Hematopoietic multipotent progenitor cell treated with erythropoietin and hydrocortisone succinate and interleukin-3 and kit ligand, for 4 days (in vitro differentiated cells): ENCODE measurements at regions not wholly inside any gene's neighbourhood (a gene's known extent, or its start where the extent isn't known, plus 50 kb on each side); places are given as distances from the start of the nearest gene placed in this dataset.

Experiments used
- DNase-seq: peaks from one replicate; pipeline ENCODE4 v3.0.0-alpha.2; 2015

DNA sequence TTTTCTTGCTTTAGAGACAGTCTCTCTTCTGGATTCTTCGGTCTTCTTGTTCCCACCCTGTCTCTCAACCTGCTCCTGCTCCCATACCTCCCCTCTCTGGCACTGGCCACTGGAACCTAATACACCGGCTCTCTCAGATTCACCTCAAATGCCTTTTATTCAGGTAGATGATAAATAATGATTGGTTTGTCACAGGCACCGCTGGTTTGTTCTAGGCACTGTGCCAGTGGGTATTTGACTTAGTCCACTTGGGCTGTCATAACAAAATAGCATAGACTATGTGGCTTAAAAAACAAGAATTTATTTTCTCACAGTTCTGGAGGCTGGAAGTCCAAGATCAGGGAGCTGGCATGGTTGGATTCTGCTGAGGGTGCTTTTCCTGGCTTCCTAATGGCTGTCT, 278.2 kb upstream of the STT3B start:
- no peak for DNase-seq

DNA sequence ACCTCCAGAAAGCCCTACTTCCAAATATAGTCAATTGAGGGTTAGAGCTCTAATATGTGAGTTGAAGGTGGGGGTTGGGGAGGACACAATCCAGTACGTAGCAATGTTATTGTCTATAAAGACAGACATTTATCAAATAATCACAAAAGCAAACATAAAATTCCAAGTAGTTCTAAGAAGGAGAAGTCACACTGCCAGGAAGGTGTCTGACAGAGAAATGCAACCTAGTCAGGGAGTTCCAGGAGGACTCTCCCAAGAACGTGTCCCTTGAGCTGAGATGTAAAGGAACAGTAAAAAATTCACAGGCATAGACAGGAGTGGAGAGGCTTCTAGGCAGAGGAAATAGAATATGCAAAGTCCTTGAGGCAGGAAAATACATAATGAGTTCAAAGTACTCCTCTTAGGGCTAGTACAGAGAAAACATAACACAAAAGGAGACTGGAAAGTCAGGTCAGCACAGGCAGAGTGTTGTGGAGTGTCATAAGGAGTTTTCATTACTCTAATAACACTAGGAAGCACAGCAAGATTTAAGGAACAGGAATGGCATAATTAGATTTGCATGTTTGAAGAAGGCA, 277.6 kb upstream of the STT3B start:
- DNase-seq = no peak

DNA sequence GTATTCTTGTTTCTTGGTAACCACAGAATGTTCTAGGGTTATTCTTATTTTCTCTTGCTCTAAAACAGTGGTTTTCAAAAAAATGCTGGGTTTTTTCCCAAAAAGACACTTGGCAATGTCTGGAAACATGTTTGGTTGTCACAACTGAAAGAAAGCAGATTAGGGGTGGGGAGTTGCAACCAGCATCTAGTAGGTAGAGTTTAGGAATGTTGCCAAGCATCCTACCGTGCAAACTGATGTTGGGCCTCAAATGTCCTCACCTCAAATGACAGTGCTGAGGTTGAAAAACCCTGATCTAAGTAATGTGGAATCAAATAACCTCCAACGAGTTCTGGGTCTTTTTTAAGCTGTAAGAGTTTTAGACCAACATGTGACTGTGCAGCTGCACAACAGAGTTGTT, 270.5 kb upstream of the STT3B start:
- DNase-seq = no peak

DNA sequence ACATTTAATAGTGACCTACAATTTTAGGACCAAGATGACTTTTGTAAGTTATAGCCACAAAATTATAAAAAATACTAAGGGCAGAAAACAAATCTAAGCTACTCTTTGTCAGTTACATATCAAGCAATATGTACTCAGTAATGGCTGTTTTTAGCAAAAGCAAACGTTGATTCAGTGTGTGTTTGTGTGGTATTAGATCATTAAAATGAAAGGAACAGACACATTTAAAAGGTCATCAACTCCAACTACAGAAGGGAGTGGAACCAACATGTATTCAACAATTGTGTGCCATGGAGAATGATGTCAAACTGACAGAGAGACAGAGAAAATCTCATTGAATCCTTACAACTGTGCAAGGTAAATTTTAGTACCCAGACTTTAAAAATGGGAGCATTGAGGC, 268.8 kb upstream of the STT3B start:
- DNase-seq = no peak

DNA sequence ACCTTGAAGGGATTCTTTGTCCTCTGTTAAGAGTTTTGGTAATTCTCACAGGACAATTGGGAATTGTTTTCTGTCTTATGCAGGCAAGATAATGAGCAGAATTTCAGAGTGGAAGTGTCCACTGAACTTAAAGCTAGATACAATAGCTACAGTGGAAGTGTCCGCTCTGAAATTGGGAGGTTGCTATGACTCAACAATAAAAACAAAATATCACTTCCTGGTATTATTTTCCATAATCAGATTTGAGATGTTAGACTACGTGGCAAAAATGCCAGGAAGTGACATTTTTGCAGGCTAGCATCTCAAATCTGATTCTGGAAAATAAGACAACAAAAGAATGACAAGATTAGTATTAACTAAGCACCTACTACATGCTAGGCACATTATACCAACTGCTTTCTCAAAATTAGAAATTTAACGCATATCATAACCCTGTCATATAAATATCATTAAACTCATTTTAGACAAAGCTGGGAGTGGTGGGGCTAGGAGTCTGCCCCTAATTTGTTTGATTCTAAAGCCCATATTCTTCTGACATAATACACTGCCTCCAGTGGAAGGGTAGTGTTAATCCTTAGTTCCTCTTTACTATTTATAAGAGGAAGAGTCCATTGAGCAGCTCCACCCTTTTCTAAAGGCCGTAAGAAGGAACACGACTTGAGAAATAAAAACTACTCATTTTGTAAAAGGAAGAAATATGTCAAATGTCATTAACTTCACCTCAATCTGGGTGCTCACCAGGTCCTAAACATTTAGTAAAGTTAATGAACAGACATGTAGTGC, 266.9 kb upstream of the STT3B start:
- DNase-seq = peak; percentile 66

DNA sequence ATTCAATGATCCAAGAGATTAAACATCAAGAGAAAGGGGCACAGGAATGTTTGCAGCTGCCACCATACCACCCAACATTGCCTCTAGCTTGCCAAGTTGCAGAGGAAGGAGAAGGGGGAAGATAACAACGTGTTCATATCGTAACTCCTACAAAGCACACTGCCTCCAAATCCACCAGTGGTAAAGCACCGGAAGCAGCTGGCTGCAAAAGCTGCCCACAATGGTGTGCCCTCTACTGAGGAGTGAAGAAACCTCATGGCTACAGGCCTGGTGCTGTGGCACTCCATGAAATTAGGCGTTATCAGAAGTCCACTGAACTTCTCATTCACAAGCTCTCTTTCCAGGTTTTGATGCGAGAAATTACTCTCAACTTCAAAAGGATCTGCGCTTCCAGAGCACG, 263.9 kb upstream of the STT3B start:
- DNase-seq = peak; percentile 94

DNA sequence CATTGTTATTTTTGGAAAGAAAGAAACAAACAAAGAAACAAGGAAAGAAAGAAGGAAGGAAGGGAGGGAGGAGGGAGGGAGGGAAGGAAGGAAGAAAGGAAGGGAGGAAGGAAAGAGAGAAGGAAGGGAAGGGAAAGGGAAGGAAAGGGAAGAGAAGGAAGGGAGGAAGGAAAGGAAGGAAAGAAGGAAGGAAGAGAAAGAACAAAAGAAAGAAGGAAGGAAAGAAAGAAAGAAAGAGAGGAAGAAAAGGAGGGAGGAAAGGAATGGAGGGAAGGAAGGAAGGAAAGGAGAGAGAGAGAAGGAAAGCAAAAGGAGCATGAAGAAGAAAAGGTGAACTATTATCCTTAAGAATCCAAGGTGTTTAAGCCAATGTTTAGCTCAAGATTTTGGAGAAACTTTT, 262.7 kb upstream of the STT3B start:
- no peak for DNase-seq

DNA sequence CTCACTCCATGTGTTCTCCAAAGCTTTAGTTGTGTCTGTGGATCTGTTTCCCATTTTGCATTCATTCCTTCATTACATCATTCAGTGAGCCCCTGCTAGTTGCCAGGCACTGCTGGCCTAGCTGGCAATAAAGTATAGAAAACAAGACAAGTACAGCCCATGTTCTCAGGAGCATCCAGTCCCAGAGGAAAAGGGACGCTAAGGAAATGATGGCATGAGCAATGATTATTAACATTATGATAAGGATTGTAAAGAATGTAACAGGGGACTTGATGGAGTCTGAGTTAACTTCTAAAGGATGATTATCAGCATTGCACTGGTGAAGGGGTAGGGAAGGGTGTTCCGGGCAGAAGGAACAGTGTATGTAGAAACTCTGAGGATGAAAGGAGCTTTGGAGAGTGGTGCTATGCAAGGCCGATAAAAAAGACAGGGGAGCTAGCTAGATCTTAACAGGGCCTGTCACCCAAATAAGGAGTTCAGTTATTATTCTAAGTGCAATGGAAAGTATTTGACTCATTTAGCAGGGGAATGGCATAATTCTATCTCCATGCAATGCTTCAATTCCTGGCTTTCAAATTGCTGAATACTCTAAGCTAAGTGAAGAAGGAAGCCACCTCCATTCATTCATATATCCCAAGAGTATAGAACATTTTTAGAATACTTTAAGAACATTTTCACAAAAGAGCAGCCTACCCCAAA, 258.2 kb upstream of the STT3B start:
- no peak for DNase-seq

DNA sequence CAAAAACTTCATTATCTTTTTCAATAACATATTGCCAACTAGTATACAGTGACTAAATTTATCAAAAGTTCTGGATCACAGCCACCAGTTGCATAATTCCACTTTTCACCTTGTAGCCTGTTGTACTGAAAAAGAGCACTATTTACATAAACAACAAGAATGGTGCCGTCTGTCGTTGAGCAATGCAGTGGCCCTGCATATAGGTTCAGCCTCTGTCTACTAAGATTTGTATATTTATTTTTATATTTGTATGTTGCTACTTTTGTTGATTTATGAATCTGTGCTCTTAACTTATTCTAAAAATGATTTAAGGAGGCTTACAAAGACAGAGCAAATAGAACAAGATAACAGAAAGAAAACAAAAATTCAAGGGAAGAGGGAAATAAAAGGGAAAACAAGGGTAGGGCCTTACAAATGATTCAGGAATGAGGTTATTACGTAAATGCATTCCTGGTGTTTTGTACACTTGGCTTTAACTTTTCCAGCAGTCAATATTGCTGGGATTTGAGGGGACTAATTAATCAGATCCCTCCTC, 257.6 kb upstream of the STT3B start:
- no peak for DNase-seq

DNA sequence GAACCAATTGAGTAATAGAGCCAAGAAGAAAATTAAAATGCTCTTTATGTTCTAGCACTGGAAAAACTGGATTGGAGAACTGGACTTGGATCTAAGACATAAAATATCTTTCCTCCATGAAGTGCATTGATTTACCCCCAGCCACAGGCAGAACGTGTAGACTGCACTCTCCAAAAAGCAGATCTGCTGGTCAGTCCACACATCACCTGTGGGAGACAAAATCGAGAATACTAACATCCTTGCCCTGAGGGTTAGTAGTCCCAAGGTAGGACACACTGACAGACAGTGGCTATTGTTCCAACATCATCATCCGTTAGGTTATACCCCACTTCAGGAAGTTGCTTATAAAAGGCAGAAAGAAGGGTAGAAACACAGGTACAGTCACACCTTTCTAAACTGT, 257.1 kb upstream of the STT3B start:
- no peak for DNase-seq

DNA sequence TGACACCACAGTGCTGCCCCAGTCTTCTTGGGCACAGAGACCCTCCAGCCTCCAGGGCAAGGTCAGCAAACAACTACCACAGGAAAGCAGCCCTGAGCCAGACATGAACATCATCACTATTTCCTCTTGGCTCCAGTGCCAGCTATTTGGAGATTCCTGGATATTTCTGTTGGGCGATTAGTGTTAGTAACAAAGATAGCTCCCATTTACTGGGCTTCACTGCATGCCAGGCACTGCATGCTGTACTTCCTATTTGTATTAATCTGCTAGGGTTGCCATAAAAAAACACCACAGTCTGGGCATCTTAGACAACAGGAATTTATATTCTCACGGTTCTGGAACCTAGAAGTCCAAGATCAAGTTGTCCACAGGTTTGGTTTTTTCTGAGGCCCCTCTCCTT, 255.1 kb upstream of the STT3B start:
- no peak for DNase-seq

DNA sequence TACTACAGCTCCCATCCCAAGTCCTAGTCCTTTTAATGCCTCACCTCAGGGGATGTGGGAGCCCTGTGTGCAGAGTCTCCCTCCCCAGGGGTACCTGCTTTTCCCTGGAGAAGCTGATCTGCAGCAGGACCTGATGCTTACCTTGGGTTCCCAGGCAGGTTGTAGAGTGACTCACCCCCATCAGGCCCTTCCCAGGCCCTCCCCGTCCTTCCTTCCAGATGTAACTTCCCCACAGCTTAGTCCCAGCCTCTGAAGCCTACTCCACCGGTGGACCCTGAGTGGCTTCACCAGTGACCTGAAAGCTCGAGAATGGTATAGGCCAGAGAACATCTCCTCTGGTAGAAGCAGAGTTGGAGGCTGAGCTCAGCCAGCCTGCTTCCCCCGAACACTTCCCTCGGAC, 254.2 kb upstream of the STT3B start:
- no peak for DNase-seq

DNA sequence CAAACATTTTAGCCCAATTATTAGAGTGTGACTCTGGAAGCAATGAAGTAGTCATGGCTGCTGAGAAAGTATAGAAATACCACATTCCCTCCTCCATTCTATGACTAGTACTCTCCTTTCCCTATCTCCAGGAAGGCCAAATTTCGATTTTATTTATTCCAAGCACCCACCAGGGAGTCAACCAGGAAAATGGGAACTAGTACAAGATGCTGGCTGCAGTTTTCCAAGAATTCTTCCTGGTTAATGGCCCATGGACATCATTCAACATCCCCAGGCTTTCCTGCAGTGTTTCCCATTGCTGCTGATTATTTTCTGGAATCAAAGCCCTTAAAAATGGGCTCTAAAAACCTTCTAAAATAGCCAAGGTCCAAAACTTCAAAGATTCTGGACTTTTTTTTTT, 247.9 kb upstream of the STT3B start:
- DNase-seq = no peak

DNA sequence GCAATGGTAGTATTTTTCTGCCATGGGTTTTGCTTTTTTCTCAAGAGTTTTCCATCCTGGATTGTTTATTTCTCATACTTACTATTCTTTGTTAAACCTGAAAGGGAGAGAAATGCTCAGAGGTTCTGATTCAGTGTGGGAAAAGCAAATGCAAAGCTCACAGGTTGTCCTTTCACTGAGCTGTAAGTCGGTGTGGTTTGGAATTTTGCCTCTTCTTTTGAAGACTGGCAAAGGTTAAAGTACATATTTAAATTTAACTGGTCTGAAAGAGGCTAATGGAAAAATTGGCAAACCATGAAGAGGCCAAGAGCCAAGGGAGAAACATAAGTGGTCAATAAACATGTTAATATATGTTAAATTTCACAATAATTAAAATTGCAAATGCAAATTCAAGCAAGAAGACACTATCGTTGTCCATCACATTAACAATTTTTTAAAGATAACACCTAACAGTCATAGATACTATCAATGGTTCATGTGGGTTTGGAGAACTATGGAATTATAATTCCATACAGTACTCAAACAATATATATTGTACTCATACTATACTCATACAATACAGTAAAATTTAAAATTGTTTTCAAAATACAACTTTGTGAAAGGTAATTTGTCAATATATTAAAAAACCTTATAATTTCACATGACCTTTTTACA, 246.8 kb upstream of the STT3B start:
- DNase-seq = no peak

DNA sequence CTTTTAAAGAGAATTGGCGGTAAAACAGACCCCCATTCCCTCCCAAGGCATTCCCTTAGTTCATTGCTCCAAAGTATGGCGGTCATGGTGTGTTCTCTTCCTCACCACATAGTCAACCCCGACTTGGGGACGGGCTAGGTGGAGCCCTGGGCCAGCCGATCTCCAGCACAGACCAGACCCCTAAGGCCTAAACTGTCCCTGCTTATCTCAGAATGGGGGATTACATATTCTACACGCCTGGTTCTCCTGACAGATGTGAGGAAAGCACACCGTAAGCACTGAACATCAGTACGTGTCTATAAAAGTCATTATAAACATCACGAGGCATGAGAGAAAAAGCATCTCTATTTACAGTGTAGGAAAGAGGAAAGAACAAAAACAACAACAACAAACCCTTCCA, 244.5 kb upstream of the STT3B start:
- no peak for DNase-seq

DNA sequence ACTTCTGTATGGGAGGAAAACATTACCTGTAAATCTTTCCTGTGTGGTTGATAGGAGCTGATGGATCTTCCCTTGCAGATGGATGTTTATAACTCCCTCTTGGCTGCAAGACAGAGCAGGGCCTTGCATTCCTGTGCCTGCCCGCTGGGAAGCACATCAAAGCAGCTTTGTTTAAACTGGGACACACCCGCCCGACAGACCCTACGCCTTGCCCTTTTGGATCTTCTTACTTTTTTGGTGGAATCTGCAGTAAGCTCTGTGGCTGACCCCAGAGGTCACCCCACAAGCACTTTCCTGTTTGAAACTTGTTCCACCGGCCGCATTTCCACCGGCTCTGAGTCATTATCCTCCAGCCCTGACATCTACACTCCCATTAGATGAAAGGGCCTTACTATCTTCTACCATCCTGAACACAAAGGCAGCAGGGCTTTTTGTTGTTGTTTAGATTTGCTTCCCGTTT, 244.1 kb upstream of the STT3B start:
- no peak for DNase-seq

DNA sequence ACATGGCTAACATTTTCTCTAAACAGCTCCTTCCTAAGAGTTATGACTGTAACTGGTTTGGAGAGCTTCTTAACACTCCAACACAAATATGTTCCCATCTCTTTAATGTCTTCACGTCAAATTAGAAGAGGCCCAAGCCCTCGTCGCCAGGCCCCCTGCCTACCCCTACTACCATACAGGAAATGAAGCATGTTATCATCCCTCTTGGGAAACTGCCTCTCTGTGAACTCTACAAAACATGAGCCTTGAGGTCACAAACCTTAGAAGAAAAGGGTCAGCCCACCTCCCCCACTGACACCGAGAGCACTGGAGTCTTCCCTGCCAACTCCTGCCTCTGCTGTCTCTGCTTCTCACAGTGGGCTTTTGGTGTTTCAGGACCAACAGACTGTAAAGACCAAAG, 243.1 kb upstream of the STT3B start:
- DNase-seq = no peak

DNA sequence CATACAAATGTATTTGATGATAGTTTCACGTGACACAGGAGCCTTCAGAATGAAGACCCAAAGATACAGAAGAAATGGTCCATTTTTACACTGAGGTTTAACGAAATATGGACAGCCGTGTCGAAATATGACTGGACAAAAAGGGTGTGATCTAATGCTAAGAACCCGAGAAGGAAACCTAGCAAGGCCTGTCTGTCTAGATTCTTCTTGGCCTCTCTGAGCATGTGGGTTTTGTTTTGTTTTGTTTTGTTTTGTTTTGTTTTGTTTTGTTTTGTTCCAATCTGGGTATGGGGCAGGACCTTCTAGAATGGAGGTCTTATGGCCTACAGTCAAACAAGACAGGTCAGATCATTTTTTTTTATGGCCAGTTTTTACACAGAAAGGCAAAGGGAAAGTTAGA, 242.7 kb upstream of the STT3B start:
- no peak for DNase-seq

DNA sequence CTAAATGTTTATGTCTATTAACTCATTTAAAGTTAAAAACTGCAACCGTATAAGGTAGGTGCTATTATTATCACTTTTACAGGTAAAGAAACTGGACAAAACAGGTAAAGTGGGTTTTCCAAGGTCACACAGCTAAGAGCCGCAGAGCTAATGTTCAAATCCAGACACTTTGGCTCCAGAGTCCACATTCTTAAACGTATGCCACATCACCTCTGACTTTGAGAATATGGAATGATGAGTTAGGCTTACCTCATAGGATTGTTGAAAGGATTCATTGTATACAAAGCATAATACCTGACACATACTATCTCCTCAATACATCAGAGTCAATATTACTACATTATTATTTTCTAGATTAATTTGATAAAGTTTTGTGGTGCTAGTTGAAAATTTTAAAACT, 240.9 kb upstream of the STT3B start:
- DNase-seq = no peak

DNA sequence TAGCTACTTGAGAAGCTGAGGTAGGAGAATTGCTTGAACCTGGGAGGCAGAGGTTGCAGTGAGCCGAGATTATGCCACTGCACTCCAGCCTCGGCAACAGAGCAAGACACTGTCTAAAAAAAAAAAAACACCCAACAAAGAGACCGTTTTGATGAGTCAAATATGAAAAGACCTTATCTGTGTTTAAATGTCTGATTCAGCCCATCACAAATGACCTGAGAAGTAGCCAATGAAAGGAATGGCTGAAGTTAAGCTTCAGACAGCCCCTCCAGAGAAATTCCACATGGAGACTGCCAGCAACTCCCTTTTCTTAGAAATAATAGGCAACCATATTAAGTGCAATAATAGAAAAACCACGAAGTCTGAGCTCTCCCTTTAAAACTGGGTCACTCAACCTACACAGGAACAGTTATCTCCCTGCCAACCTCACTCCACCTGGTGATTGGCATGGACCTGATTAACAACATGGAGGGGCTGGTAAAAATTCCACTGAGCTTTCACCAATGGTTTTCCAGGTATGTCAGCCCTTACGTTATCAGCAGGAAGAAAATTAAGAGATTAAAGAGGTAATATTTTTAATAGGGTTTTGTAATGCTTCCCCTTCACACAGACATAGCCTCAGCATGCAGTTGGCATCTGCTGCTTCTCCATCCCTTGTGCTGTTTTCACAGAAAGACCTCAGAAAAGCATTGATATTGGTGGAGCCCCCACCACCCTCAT, 238.1 kb upstream of the STT3B start:
- DNase-seq = no peak

DNA sequence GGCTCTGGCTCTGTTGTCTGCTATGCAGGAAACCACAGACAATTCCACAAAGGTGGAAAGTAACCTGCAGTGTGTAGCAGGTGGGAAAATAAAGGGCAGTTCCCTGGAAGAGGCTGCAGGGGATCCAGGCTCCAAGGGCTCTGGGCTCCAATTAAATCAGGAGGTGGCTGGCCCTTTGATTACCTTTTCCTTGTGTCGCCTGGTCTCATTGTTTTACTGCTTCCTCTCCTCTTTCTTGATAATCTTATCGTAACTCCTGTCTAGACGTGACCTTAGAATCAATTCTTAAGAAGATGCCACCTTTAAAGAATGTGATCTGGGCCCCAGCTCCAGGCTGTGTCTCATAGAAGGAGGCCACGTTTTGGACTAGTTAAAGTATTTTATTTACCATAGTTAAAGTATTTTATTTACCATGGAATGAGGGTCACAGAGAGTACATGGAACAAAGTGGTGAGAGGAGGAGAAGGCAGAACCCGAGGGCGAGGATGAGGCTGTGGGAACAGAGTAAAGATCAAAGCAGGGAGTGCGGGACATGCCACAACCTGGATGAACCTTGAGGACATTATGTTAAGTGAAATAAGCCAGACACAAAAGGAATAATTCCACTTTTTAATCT, 237.5 kb upstream of the STT3B start:
- no peak for DNase-seq

DNA sequence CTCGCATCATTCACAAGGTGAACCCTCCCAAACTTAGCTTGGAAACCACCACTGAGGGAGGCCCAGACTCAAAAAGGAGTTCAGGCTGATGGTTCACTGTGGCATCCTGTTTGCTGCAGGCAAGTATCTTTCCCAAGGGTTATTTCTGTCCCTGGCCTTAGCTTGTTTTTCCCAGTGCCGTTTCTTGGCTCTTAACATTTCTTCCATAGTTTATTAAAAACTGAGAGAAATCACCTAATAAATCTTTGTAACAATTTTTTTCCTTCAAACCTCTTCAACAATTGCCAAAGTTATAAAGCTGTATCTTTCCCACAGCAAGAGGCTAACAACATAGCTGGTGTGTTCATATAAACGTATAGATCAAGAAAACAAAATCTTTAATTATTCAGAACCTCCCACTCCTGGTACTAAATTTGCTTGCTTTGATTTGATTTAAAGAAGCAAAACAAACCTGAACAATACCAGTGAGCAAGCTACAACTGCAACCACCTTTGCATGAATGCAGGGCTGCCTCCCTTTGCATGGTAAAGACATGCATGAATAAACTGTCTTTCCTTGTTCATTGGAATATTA, 234.9 kb upstream of the STT3B start:
- DNase-seq = no peak
